GM18867 (cell line): ENCODE measurements at regions not wholly inside any gene's neighbourhood (a gene's known extent, or its start where the extent isn't known, plus 50 kb on each side); places are given as distances from the start of the nearest gene placed in this dataset.
"Not testable (repeated sequence)": the region's sequence is repeated elsewhere in the genome, so short reads cannot be mapped to it uniquely, and the experiment has no call there.

Experiments
- ATAC-seq: cut with Tn5 transposase; IDR thresholded peaks from one replicate; pipeline ENCODE4 v1.9.1; 2021; ENCODE audit warnings: mild to moderate bottlenecking, moderate library complexity; ENCODE audit not compliant: unreplicated experiment

DNA sequence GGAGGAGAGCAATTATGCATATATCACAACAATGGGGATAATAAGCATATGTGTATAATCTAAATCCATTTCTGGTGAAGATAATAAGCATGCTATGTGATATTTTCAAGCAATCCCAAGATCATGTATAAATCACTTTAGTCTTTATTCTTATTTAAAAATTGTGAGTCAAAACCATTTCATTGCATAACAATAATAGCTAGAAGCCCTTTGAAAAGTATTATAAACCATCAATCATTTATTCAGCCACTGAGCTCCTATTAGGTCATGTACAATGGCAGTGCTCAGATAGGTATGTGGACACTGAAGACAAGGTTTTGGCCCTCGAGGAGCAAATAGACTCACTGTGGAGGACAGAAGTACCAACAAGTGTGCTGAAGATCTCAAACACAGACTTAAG lies 113.1 kb downstream of the CDCA7 start:
- no peak for ATAC-seq

DNA sequence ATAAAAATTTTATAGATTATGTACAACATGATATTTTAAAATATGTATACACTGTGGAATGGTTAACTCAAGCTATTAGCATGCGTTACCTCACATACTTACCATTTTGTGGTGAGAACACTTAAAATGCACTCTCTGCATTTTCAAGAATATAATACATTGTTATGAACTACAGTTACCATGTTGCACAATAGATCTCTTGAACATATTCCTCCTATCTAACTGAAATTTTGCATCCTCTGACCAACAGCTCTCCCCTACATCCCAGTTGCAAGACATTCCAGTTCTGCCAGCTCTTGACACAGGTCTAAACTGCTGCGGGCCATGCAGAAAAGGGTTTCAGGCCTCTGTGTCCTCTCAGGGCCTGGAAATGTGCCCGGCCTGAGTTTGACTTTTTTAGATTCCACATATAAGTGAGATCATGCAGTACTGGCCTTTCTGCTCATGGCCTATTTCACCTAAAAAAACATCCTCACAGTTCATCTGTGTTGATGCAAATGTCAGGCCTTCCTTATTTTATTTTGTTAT lies 113.7 kb downstream of the CDCA7 start:
- no peak for ATAC-seq

DNA sequence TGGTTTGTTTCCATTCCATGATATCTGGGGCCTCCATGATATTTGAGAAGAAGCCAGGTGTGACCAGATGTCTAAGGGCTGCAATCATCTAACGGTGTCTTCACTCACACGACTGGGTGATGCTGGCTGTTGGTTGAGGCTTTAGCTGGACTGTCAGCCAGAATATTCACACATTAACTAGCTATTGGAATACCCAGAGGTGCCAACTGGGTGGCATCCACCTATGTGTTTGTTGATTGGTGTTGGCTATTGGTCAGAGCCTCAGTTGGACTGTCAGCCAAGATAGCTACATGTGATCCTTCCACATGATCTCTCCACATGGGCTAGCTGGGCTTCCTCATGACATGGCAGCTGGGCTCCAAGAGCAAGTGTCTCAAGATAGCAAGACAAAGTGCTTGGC lies 117.4 kb downstream of the CDCA7 start:
- ATAC-seq, result no peak

DNA sequence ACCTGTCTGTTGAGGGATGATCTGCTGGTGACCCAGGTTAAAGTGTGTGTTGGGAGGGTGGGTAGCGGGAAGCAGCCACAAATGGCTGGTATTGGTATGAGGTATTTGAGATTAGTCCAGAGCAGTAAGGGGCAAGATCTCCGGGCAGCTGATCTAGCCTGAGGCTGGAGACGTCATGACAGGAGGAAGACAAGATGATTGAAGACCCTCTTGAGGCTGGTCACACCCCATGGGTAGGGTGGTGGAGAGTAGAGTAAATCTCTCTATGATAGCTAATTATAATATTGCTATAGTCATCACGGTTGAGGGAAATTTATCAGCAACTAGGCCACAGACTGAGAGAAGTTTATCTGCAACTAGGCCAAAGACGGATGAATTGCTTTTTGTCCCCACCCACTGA lies 128.5 kb downstream of the CDCA7 start:
- ATAC-seq, result no peak

DNA sequence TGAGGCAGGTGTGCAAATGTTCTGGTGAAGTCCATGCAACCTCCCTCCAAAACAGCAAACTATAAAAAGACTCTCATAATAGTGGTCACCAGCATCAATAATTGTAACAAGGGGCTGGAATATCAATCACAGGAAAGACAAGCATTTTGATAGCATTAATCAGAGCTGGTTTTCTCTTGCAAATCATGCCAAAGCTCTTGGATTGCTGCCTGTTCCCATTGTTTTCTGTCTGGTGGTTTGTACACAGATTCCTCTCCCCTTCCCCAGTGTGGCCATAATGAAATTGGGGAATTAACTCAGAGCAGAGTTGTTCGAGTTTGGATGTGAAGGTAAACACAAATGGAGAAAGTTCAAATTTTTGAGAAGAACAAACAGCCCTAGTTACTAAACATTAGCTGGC lies 134.2 kb downstream of the CDCA7 start:
- no peak for ATAC-seq

DNA sequence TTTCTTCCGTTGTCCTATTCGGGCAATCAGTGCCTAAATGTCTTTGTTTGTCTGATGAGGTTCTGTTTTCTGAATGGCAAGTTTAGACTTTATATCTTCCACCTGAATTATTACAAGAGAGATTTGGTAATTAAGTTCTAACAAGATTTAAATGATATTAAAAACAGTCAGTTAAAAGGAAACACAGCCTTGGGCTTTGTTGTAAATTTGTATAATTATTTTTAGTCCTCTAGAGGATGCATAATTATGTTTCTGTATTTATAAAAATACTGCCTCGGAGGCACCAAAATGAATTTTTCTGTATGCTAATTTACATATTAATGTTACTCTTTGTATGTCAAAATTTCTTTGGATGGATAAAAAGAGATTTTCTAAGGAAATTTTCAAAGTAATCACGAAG lies 136.7 kb downstream of the CDCA7 start:
- ATAC-seq, result no peak

DNA sequence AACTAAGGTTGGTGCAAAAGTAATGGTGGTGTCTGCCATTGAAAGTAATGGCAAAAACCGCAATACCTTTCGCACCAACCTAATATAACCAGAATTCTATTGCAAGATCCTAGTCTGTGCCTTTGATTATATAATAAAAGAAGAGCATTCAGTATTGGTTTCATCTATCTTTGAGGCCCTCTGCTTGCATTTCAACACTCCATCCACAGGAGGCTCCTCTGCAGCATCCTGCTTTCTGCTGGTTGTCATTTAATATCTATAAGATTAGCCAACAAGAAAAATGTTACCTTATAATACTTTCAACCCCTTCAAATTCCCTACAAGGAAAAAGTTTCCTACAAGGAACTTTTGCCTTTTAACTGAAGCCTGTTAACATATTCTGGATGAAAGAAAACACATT lies 139.2 kb downstream of the CDCA7 start:
- ATAC-seq, result no peak

DNA sequence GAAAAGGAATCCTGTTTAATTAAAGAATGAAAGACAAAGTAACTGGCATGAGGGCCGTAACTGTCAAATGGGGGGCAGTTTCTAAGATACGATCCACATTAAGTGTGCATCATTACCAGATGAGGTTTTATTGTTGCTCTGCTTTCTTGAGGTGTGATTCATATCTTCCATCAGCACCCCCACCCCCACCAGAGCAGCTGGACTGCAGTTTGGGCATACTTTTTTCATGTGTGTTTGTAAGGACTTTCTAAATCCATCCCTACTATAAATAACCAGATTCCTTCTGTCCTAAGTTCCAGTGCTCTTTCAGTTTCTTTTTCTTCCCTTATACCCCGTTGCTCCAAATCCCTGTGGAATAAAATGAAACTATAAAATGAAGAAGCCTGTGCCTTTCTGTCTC lies 142.1 kb downstream of the CDCA7 start:
- ATAC-seq, result no peak

DNA sequence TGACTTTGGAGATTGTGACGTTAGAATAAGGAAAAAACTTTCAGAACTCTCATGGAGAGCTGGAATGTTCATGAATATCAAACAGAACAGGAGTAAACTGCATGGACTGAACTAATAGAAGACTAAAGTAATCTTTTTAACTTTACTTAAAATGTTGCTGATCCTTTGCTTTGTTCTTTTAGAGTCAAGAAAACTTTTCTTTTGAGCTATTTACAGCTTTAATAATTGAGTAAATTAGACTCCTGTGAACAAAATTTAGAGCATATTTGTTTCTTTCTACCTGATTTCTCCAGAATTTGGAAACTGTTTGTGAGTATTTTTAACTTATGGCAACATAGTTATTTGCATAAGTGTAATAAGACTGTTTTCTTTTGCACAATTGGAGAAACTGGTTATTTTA lies 146.3 kb downstream of the CDCA7 start:
- ATAC-seq, result no peak

DNA sequence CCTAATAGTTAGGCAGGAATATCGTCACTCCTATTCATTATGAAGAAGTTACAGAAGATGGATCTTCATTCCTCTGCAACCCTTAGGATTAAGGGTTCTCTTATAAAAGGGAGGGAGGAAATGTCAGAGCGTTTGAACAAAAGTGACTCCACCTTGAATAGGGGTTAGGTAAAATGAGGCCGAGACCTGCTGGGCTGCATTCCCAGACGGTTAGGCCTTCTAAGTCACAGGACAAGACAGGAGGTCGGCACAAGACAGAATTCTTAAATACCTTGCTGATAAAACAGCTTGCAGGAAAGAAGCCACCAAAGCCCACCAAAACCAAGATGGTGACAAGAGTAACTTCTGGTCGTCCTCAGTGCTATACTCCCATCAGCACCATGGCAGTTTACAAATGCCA lies 147.6 kb downstream of the CDCA7 start:
- ATAC-seq, result no peak

DNA sequence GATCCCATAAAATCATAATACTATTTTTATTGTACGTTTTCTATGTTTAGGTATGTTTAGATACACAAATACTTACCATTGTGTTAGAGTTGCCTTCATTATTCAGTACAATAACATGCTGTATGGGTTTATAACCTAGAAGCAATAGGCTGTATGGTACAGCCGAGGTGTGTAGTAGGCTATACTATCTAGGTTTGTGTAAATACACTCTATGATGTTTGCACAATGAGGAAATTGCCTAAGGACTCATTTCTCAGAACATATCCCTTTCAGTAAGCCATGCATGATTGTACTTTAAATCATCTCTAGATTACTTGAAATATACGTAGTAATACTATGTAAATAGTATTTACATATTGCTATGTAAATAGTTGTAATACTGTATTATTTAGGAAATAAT lies 156.7 kb downstream of the CDCA7 start:
- no peak for ATAC-seq

DNA sequence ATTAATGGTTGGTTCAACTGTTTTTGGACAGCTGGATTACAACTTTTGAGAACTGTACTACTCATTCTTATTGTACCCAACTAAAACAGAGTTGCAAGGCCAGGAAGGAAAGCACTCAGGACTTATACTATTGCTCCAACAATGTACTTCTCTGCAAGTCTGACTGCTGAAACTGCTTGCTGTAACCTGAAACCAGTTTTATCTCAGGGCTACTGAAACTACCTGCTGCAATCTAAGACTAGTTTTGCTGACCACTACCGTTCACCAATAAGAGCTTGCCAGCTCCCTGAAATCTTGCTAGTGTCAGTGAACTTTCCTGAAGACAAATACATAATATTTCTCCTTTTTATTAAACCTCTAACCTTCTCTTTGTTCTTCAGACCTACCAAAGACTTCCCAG lies 157.3 kb downstream of the CDCA7 start:
- no peak for ATAC-seq

DNA sequence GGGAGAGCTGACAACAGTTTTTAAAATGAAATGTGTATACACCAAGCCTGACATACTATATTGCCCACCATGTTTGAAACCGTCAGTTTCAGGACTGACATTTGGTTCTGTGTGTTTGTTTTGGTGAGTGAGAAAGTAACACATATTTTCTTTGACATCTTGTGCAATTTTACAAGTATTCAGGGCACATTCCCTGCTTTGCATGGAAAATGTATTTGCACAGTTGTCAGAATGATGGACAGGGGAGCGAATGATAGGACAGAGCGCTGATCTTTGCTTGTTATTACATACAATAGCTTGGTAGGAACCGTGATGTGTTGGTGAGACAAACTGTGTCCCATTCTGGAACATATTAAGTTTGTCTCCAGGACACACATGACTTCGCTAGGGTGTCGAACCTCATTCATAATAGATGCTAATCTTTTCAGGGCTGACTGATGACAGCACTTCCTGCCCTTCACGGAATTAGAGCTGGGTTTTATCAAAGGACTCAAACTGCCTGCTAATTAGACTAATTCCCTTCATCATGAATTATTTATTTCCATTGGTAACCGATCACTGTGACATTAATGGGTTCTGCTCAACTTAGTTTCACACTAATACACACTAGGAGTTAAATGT lies 158.5 kb downstream of the CDCA7 start:
- ATAC-seq, result no peak

DNA sequence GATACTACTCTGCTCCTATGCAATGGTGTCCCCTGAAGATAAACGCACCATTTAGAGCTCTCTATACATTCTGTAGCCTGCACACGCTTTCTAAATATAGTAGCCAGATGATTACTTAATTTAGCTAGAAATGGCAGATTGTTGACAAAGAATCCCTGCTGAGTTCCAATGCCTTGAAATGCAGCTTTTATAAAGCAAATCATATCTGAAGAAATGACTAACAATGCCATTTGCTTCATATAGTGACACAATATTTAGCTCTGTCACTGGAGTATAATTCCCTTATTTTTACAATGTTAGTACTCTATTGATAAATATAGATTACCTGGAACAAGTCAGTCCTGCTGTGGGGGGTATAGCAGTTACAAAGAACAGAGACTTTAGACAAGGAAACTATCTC lies 166.2 kb downstream of the CDCA7 start:
- ATAC-seq, result no peak

DNA sequence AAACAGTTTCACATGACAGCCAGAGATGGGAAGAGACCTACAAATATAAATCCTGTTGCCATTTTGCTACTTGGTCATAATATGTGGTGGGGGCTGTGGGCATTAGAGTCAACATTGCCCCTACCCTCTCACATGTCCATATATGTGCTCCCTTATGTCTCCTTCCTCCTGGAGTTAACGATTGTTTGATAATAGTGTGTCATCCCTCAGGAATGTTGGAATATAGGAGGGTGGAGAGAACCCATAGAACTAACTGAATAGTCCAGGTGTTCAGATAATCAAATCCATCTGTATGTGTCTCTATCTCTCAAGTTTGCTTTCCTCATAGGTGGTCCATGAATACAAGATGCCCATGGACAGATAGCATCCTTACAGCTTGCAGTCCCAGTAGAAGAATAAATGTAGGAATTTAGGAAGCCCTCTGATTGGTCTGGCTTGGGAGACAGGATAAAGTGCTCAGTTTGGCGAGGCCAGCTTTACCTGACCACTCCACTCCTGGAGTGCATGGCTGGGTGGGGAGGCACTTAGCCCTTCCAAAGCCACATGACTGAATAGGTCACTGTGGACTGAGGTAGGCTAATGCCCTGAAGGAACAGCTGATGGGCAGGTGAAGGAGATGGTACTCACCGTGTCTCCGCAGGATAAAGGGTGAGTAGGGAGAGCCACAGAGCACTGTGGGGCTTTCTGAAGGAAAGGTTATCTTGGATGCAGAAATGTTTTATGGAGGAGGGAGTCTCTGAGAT lies 166.9 kb downstream of the CDCA7 start:
- ATAC-seq, result no peak

DNA sequence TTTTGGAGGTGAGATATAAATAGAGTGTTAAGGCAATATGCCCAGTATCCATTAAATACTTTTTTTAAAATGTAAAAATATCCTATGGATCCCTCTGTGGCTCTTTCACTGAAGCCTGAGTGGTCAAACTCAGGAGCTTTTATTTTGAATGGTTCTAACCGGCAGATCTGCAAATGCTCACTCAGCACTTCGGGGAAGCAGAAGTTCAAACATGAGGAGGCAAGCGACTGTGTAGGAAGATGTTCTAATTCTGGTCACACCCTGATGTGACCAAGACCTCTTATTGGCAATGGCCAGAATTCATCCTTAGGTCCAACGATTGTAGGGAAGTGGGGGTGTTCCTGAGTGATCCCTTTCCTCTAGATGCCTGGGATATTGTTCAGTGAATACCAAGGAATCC lies 168.8 kb downstream of the CDCA7 start:
- no peak for ATAC-seq

DNA sequence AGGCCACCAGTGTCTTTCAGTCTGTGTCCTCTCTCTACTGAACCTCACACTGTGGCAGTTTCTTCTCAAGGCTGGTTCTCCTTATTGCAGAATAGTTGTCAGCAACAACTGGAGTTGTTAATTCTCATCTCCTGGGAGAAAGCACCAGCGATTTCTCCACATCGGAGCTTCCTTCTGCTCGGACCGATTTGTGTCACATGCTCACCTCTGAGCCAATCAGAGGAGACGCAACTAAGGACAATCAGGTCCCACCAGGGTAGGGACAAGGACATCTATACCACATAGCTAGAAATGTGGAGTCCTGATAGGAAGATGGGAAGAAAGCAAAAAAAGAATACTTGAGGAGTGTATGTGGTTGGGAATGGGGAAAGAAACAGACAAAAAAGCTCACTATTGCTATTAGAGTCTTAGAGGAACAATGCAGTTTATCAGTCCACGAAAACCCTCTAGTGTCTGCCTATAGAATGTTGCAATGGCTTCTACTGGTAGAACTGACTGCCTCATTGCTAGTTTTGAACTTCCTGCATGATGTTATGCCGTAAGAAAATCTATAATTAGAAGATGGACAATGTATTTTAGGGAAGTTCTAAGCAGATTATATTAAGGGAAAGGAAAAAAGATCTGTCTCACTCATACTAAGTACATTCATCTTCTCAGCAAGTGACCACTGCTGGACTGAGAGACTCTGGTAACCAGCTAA lies 169.7 kb downstream of the CDCA7 start:
- ATAC-seq, result no peak

DNA sequence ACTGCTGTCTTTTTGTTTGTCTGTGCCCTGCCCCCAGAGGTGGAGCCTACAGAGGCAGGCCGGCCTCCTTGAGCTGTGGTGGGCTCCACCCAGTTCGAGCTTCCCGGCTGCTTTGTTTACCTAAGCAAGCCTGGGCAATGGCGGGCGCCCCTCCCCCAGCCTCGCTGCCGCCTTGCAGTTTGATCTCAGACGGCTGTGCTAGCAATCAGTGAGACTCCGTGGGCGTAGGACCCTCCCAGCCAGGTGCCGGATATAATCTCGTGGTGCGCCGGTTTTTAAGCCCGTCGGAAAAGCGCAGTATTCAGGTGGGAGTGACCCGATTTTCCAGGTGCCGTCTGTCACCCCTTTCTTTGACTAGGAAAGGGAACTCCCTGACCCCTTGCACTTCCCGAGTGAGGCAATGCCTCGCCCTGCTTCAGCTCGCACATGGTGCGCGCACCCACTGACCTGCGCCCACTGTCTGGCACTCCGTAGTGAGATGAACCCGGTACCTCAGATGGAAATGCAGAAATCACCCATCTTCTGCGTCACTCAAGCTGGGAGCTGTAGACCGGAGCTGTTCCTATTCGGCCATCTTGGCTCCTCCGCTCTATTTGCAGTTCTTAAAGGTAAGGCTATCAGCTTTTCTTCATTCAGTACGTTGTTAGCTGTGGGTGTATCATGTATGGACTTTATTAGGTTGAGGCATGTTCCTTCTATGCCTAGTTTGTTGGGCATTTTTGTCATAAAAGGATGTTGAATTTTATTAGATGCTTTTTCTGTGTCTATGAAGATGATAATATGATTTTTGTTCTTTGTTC lies 178.3 kb downstream of the CDCA7 start:
- ATAC-seq, result not testable (repeated sequence)

DNA sequence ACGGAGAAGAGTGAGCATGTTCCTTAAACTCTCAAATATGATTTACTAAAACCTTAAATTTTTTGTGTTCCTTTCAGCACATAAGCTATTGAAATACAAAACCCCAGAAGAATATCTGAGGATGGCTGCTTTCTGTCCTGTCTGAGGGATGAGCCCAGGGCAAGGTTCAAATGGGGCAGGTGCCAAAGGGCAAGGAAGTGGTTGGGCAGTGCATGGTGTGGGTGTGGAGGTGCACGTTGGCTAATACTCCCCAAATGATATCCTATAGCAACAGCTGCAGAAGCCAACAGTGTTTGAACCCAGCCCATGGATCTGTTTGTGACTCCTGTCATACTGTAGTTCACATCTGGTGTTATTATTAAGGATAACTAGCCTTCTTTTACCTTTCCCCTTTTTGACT lies 183.0 kb downstream of the CDCA7 start:
- ATAC-seq, result no peak

DNA sequence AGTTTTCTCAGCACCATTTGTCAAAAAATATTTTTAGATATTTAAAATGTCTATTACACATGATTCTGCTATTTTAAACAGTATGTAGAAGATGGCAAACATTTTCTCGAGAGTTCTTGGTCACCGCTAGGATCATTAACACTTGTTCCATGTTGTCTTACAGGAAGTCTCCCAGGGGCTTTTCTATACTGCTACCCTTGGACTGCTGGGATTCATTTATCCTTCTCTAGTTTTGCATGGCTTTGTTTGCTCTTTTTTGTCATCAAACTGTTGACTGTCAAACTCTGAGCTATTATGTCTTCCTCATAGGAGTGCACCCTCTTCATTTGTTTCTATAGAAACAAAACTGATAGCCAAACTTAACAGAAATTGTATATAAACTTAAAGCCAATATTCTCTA lies 184.9 kb downstream of the CDCA7 start:
- ATAC-seq, result no peak

DNA sequence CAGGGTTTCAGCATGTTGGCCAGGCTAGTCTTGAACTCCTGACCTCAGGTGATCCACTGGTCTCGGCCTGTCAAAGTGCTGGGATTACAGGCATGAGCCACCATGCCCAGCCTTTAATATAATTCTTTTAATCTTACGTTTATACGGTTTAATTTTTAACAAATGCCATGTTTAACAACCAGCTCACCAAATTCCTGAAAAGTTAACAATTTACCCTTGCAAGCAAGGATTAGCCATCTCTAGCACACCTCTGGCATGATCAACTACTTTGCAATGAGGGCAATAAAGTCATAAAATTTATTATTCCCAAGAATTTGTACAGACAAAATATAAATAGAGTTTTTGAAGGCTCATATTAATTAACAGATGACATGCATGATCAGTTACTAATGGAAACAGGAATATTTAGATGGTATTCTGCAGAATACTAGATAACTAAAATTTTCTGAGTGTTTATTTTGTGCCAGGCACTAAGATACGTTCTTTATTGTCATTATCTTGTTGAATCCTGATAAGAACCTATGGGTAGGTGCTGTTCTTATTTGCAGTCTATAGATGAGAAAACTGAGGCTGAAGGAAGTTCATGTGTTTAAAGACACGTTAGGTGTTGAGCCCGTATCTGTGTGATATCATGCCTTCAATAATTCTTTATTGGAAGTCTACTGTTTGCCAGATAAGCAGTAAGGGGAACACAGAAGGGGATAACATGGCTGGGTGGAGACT lies 190.1 kb downstream of the CDCA7 start:
- ATAC-seq, result no peak
